ENCODE measurements at regions not wholly inside any gene's neighbourhood (a gene's known extent, or its start where the extent isn't known, plus 50 kb on each side); places are given as distances from the start of the nearest gene placed in this dataset.

- H3K4me3 Mint-ChIP-seq: no peak overlapping the region
- no peaks in the 10 kb centered on the region for H3K36me3 Mint-ChIP-seq
- ChIA-PET POLR2A (no interaction called here), CTCF (interaction anchor here (0.9 kb wide), 1 partner anchor 234 kb away, joined by 3 read pairs; no protein-coding TSS in a partner anchor)
- DNase-seq: no peak
- H3K27ac Mint-ChIP-seq: no peak overlapping the region
- peaks cover 13% of the 10 kb centered on the region for H3K4me1 Mint-ChIP-seq (ENCODE audit: low read depth)
- no peaks in the 10 kb centered on the region for H3K27me3 Mint-ChIP-seq
- intact Hi-C loops (cut with micrococcal nuclease): no loop called here
- no peaks in the 10 kb centered on the region for H3K9me3 Mint-ChIP-seq
Measured at GRCh38 chr2:234266952-234267351, 216.4 kb downstream of the SPP2 start.

DNA sequence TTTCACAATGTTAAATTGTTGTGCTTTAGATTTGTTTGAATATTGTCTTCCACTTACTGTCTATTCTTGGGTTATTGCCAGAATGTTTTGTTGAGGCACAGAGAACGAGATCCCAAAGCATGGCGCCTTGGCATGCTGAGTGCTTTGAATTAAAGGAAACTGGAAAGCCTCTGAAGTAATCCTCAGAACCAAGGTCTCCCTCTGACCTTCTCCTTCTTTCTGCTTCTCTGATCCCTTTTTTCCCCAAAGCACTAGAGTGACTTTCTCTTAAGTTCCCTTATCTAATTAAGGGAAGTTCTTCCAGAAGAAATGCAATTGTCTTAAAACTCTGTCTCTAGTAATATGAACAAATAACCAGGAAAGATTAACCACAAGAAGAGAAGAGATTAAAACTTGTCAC, 214.7 kb downstream of the SPP2 start:
- Mint-ChIP-seq H3K9me3 (no peaks in the 10 kb centered on the region), H3K4me1 (ENCODE audit: low read depth) (peaks cover 9% of the 10 kb centered on the region), H3K4me3 (no peak overlapping the region), H3K27ac (no peak overlapping the region), H3K36me3 (no peaks in the 10 kb centered on the region), H3K27me3 (no peaks in the 10 kb centered on the region)
- POLR2A ChIA-PET: no interaction called here
- CTCF ChIA-PET: interaction anchor here (1.4 kb wide), 1 partner anchor 24 kb away, joined by 5 read pairs; no protein-coding TSS in a partner anchor
- intact Hi-C loops (cut with micrococcal nuclease): no loop called here
- DNase-seq: no peak

- ChIA-PET CTCF (no interaction called here), POLR2A (no interaction called here)
- H3K9me3 Mint-ChIP-seq: no peaks in the 10 kb centered on the region
- intact Hi-C loops (cut with micrococcal nuclease): no loop called here
- H3K27ac Mint-ChIP-seq: no peak overlapping the region
- H3K4me1 Mint-ChIP-seq (ENCODE audit: low read depth): peaks cover 20% of the 10 kb centered on the region
- no peaks in the 10 kb centered on the region for H3K27me3 Mint-ChIP-seq
- DNase-seq: no peak
- no peaks in the 10 kb centered on the region for H3K36me3 Mint-ChIP-seq
- H3K4me3 Mint-ChIP-seq: no peak overlapping the region
Measured at GRCh38 chr2:234261736-234262135, 211.2 kb downstream of the SPP2 start.

- no peaks in the 10 kb centered on the region for H3K36me3 Mint-ChIP-seq
- intact Hi-C loops (cut with micrococcal nuclease): loop anchor here (2.0 kb wide), 1 partner anchor 19 kb away; no protein-coding TSS in a partner anchor
- ChIA-PET POLR2A (no interaction called here), CTCF (no interaction called here)
- DNase-seq: no peak
- H3K4me1 Mint-ChIP-seq (ENCODE audit: low read depth): peaks cover 19% of the 10 kb centered on the region
- H3K27ac Mint-ChIP-seq: no peak overlapping the region
- no peaks in the 10 kb centered on the region for H3K27me3 Mint-ChIP-seq
- H3K4me3 Mint-ChIP-seq: no peak overlapping the region
- no peaks in the 10 kb centered on the region for H3K9me3 Mint-ChIP-seq
Measured at GRCh38 chr2:234259440-234259839, 208.9 kb downstream of the SPP2 start.

DNA sequence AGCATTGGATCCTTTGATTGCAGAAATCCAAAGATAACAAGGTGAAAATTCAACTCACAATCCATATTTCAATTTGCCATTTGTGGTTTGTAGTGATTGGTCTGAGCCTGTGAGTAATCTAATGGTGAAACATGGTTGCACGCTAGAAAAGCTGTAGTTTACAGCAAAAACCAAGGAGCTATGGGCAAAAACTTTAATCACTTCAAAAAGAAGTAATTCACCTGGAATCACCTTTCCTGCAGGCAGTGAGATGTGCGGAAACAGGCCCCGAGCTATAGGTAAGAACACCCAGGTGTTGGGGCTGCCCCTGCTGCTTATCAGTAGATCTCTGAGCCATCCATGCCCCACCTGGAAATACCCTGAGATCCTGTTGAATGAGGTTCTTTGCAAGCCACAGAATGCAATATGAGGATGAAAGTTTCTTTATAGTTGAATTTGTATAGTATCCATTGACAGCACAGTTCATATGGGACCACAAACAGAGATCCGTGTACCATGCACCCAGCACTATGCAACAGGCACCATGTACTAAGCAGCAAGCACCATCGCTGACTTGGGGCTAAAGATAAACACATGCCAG, 208.2 kb downstream of the SPP2 start:
- POLR2A ChIA-PET: interaction anchor here (1.0 to 1.4 kb wide), 2 partner anchors 34 to 50 kb away, joined by 3 to 4 read pairs; no protein-coding TSS in a partner anchor
- DNase-seq: peak; percentile 35
- Mint-ChIP-seq H3K27ac (peak overlapping the region; percentile 4), H3K9me3 (no peaks in the 10 kb centered on the region), H3K27me3 (no peaks in the 10 kb centered on the region), H3K4me3 (no peak overlapping the region), H3K4me1 (ENCODE audit: low read depth) (peaks cover 19% of the 10 kb centered on the region), H3K36me3 (no peaks in the 10 kb centered on the region)
- intact Hi-C loops (cut with micrococcal nuclease): loop anchor here (1.0 to 2.0 kb wide), 2 partner anchors 14 to 20 kb away; no protein-coding TSS in a partner anchor
- CTCF ChIA-PET: interaction anchor here (0.5 to 1.6 kb wide), 6 partner anchors 12 to 242 kb away, joined by 3 to 7 read pairs (median 4); no protein-coding TSS in a partner anchor

GRCh38 chr2:234257859-234258561, 207.5 kb downstream of the SPP2 start:
- no peaks in the 10 kb centered on the region for H3K9me3 Mint-ChIP-seq
- intact Hi-C loops (cut with micrococcal nuclease): loop anchor here (1.0 to 2.0 kb wide), 2 partner anchors 14 to 21 kb away; no protein-coding TSS in a partner anchor
- H3K36me3 Mint-ChIP-seq: no peaks in the 10 kb centered on the region
- ChIA-PET POLR2A (interaction anchor here (1.0 to 1.4 kb wide), 2 partner anchors 35 to 51 kb away, joined by 3 to 4 read pairs; no protein-coding TSS in a partner anchor), CTCF (interaction anchor here (1.0 to 1.6 kb wide), 5 partner anchors 13 to 243 kb away, joined by 3 to 7 read pairs (median 4); no protein-coding TSS in a partner anchor)
- DNase-seq: peak; percentile 62
- H3K4me3 Mint-ChIP-seq: no peak overlapping the region
- peaks cover 19% of the 10 kb centered on the region for H3K4me1 Mint-ChIP-seq (ENCODE audit: low read depth)
- H3K27me3 Mint-ChIP-seq: no peaks in the 10 kb centered on the region
- no peak overlapping the region for H3K27ac Mint-ChIP-seq

GRCh38 chr2:234256516-234256915, 206.0 kb downstream of the SPP2 start:
- no peaks in the 10 kb centered on the region for H3K36me3 Mint-ChIP-seq
- POLR2A ChIA-PET: no interaction called here
- CTCF ChIA-PET: interaction anchor here (0.8 kb wide), 1 partner anchor 121 kb away, joined by 4 read pairs; no protein-coding TSS in a partner anchor
- no peaks in the 10 kb centered on the region for H3K9me3 Mint-ChIP-seq
- no peaks in the 10 kb centered on the region for H3K27me3 Mint-ChIP-seq
- no peak overlapping the region for H3K4me3 Mint-ChIP-seq
- no peak for DNase-seq
- intact Hi-C loops (cut with micrococcal nuclease): no loop called here
- no peak overlapping the region for H3K27ac Mint-ChIP-seq
- peaks cover 19% of the 10 kb centered on the region for H3K4me1 Mint-ChIP-seq (ENCODE audit: low read depth)

- H3K27ac Mint-ChIP-seq: no peak overlapping the region
- no peak overlapping the region for H3K4me3 Mint-ChIP-seq
- H3K36me3 Mint-ChIP-seq: no peaks in the 10 kb centered on the region
- intact Hi-C loops (cut with micrococcal nuclease): no loop called here
- peaks cover 19% of the 10 kb centered on the region for H3K4me1 Mint-ChIP-seq (ENCODE audit: low read depth)
- no peak for DNase-seq
- CTCF ChIA-PET: interaction anchor here (1.9 kb wide), 1 partner anchor 290 kb away, joined by 4 read pairs; no protein-coding TSS in a partner anchor
- H3K27me3 Mint-ChIP-seq: no peaks in the 10 kb centered on the region
- POLR2A ChIA-PET: interaction anchor here (0.6 kb wide), 1 partner anchor 14 kb away, joined by 3 read pairs; no protein-coding TSS in a partner anchor
- H3K9me3 Mint-ChIP-seq: no peaks in the 10 kb centered on the region
Measured at GRCh38 chr2:234254783-234255521, 204.4 kb downstream of the SPP2 start.

DNA sequence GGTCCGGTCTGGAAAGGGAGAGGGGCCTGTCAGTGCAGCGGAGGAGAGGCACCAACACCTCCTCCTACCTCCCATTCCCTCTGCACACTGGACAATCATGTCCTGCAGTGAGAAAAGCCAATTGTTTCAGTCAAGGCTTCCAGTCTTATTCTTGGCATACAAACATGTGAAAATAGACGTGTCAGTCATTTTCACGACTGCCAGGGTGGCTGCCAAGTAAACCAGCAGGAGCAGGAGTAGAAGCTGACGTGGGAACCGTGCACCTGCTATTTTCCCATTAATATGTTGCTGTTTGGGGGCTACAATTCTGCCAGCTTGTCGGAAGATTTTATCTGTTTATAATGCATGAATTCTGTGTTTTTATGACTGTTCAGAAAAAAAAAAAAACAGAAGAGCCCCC, 202.3 kb downstream of the SPP2 start:
- no peak overlapping the region for H3K27ac Mint-ChIP-seq
- ChIA-PET POLR2A (no interaction called here), CTCF (no interaction called here)
- no peaks in the 10 kb centered on the region for H3K36me3 Mint-ChIP-seq
- DNase-seq: no peak
- H3K4me3 Mint-ChIP-seq: no peak overlapping the region
- H3K27me3 Mint-ChIP-seq: no peaks in the 10 kb centered on the region
- no peaks in the 10 kb centered on the region for H3K9me3 Mint-ChIP-seq
- intact Hi-C loops (cut with micrococcal nuclease): no loop called here
- H3K4me1 Mint-ChIP-seq (ENCODE audit: low read depth): peaks cover 7% of the 10 kb centered on the region

DNA sequence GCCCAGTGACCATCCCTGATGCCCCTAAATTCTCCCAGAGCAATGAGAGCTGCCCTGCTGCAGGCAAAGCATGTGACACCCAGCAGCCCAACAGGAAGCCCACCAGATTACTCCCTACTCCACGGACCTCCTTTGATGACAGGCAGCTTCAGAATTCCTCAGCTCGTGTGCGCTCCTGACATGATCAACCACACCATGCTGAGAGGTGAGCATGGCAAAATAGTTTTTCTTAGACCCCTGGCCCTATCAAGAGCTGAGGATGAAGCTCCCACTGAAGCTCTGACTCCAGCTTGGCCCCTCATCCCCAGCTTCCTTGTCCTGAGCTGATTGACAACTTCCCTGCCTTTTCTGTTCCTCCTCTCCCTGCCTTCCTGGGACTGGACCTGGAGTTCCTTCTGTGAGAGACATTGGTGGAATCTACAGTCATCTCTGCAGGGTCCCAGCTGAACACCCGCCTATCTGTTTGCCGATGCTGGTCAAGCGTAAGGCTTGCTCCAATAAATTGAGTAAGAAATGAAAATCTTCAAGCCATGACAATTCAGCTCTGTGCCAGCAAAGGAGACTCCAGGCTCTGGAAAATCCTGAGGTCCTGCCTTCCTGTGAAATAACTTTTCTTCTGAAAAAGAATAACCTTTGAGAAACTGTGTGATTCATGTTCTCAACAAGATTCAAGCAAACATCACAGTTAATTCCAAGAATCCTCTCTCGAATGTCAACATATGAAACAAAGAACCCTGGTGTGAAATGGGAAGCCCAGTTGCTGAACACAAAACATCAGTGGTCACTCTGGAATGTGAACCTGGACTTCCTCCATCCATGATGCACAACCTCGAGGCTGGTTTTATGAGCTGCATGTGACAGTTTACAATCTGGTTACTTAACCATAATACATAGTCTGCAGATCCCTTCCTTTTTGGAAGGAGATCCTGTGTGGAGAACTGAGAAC, 201.1 kb downstream of the SPP2 start:
- Mint-ChIP-seq H3K9me3 (no peaks in the 10 kb centered on the region), H3K4me1 (ENCODE audit: low read depth) (peaks cover 5% of the 10 kb centered on the region), H3K27me3 (no peaks in the 10 kb centered on the region), H3K4me3 (no peak overlapping the region), H3K27ac (no peak overlapping the region), H3K36me3 (no peaks in the 10 kb centered on the region)
- DNase-seq: no peak
- ChIA-PET POLR2A (no interaction called here), CTCF (interaction anchor here (1.2 to 2.2 kb wide), 2 partner anchors 38 to 116 kb away, joined by 4 to 8 read pairs; no protein-coding TSS in a partner anchor)
- intact Hi-C loops (cut with micrococcal nuclease): no loop called here

- Mint-ChIP-seq H3K4me3 (no peak overlapping the region), H3K27ac (no peak overlapping the region), H3K36me3 (no peaks in the 10 kb centered on the region), H3K27me3 (no peaks in the 10 kb centered on the region), H3K9me3 (no peaks in the 10 kb centered on the region), H3K4me1 (ENCODE audit: low read depth) (peaks cover 5% of the 10 kb centered on the region)
- no peak for DNase-seq
- POLR2A ChIA-PET: no interaction called here
- intact Hi-C loops (cut with micrococcal nuclease): no loop called here
- CTCF ChIA-PET: interaction anchor here (1.2 to 2.2 kb wide), 2 partner anchors 38 to 115 kb away, joined by 4 to 8 read pairs; no protein-coding TSS in a partner anchor
Measured at GRCh38 chr2:234250926-234251325, 200.4 kb downstream of the SPP2 start.

All from activated CD4-positive, alpha-beta memory T cell treated with anti-CD3 and anti-CD28 coated beads for 36 hours (primary cell).